ENCODE measurements at regions not wholly inside any gene's neighbourhood (a gene's known extent, or its start where the extent isn't known, plus 50 kb on each side); places are given as distances from the start of the nearest gene placed in this dataset.

- DNase-seq = no peak
Observed at GRCh38 chr20:63127700-63128364, 88.1 kb downstream of the YTHDF1 start.

- DNase-seq = no peak
Observed at GRCh38 chr20:63126876-63127699, 88.8 kb downstream of the YTHDF1 start.

- DNase-seq = no peak
Observed at GRCh38 chr20:63125838-63126601, 89.9 kb downstream of the YTHDF1 start.

- DNase-seq = no peak
Observed at GRCh38 chr20:63125581-63125837, 90.4 kb downstream of the YTHDF1 start.

- no peak for DNase-seq
Observed at GRCh38 chr20:63124782-63125580, 91.0 kb downstream of the YTHDF1 start.

- DNase-seq = no peak
Observed at GRCh38 chr20:63124092-63124781, 91.7 kb downstream of the YTHDF1 start.

- no peak for DNase-seq
Observed at GRCh38 chr20:63123331-63123741, 92.6 kb downstream of the YTHDF1 start.

- no peak for DNase-seq
Observed at GRCh38 chr20:63122626-63123025, 93.3 kb downstream of the YTHDF1 start.

GRCh38 chr20:63121749-63122405, 94.1 kb downstream of the YTHDF1 start:
- no peak for DNase-seq

GRCh38 chr20:63121246-63121645, 94.7 kb downstream of the YTHDF1 start:
- no peak for DNase-seq

GRCh38 chr20:63120808-63121090, 95.2 kb downstream of the YTHDF1 start:
- no peak for DNase-seq

GRCh38 chr20:63119963-63120807, 95.7 kb downstream of the YTHDF1 start:
- no peak for DNase-seq

- DNase-seq = no peak
Observed at GRCh38 chr20:63119121-63119962, 96.6 kb downstream of the YTHDF1 start.

GRCh38 chr20:63118303-63119120, 97.4 kb downstream of the YTHDF1 start:
- no peak for DNase-seq

- DNase-seq = no peak
Observed at GRCh38 chr20:63117661-63118302, 98.1 kb downstream of the YTHDF1 start.

GRCh38 chr20:63117151-63117550, 98.8 kb downstream of the YTHDF1 start:
- no peak for DNase-seq

- no peak for DNase-seq
Observed at GRCh38 chr20:63116412-63117106, 99.4 kb downstream of the YTHDF1 start.

Measured in CD4-positive, alpha-beta T cell treated with Interferon gamma for 1 hour (primary cell).